GM21576 (cell line): ENCODE measurements at regions not wholly inside any gene's neighbourhood (a gene's known extent, or its start where the extent isn't known, plus 50 kb on each side); places are given as distances from the start of the nearest gene placed in this dataset.

Source experiments
- ATAC-seq: cut with Tn5 transposase; IDR thresholded peaks from one replicate; pipeline ENCODE4 v1.9.1; 2021; ENCODE audit warnings: mild to moderate bottlenecking, moderate library complexity; ENCODE audit not compliant: unreplicated experiment

DNA sequence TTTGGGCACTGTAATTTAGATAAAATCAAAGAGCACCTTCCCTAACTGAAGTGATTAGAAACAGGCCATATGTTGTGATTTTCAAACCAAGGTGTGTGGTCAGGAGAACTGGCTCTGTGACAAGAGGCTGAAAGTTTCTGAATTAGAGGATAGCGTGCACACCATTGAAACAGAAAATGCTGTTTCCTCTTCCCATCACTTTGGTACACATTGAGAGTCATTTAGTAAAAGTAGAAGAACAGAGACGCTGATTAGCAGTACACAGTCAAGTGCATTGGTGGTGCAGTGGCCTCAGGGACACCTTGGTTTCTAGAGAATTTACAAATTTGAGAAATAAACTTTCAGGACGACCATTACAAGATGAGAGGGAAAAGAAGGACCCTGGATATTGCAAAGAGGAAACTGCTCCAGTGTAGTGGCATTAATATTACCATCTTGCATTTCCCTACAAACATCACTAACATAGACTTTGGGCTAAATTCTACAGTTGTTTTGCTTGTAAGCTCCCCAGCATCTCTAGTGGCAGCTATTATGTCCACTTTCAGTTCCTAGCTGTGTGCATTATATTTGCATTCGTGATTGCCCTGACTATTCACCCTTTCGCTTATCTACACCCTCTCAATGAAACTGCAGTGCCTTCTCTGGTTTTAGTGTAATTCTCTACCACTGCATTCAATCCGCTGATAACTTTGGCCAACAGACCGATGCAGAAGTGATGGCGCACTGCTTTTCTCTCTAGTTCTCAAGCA lies 728.1 kb upstream of the GRM7 start:
- ATAC-seq = no peak

DNA sequence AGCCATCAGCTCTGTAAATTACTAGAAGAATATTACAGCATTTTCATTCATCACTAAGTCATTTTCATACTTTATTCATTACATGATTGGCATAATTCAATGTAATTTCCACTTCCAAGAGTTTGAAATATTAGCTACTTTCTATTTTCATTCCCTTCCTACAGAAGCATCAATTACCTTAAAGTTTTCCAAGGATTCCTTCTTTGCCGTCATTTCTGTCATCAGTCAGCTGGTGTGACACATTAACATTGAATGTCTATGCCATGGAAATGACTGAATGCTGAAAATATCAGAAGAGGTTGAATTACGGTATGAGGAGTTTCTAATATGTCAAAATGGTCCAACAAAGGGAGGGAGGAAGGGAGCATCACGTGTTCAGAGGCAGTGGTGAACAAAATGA lies 718.2 kb upstream of the GRM7 start:
- no peak for ATAC-seq

DNA sequence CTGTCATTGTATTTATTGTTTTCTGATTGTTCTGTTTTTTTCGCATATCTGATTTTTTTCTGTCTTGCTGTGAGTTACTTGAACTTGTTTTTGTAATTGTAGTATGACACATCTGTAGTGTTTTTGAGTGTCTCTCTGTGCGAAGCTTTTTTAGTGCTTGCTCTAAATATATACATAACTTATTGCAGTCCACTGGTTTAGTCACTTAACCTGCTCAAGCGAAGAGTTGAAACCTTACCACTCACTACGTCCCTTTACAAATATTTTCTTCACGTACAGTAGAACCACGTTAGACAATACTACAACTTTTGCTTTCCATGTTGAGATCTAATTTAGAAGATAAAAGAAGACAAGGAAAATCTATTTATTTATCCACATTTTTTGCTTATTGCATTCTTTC lies 713.0 kb upstream of the GRM7 start:
- ATAC-seq = no peak

DNA sequence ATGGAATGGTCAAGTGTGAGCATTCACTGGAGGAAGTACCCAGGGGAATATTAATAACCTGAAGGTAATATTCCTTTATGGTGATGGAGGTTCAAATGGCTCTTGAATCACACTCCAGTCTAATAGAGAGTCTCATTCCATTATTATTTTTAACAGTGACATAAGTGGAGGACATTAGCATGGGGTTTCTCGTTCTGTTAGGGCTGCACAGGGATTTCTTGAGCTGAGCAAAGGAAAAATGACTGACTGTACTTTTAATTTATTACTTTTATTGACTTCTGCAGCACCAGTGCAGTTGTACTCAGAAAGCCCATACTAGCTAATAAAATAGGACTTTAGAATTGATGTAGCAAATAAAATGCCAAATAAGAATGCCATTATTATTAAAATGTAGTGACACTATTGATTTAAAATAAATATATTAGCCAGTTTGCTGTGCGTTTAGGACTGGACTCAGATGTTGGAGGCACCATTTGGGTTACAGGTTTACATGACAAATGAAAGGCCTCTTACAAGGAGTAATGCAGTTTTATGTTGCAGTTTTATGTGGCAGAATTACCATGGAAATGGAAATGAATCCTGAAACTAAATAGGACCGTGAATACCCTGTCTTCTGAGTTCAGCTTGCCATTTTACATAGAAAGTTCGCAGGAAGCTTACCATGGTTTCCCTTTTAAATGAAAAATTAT lies 705.1 kb upstream of the GRM7 start:
- ATAC-seq = no peak

DNA sequence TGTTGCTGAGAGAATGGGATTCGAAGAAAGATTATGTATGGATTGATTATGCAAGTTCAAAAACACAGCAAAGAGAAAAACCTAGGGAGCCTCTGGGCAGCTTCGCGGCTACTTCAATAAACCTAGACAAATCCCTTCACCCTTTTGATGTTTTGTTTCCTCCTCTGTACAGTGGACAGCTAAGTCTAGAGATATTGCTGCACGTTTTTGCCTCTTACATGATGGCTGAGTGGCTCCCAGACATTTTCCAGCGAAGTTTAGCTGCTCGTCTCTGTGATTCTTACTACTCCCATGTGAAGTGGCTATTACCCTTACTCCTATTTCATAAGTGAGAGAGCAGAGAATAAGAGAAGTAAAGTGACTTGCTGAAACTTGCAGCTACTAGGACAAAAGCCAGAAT lies 695.0 kb upstream of the GRM7 start:
- no peak for ATAC-seq

DNA sequence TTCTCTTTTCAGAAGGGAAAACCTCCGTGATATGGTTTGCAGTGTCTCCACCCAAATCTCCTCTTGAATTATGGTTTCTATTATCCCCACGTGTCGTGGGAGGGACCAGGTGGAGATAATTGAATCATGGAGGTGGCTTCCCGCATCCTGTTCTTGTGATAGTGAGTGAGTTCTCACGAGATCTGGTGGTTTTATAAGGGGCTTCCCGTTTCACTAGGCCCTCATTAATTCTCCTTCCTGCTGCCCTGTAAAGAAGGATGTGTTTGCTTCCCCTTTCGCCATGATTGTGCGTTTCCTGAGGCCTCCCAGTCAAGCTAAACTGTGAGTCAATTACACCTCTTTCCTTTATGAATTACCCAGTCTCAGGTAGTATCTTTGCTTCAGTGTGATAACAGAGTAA lies 692.7 kb upstream of the GRM7 start:
- ATAC-seq = no peak

DNA sequence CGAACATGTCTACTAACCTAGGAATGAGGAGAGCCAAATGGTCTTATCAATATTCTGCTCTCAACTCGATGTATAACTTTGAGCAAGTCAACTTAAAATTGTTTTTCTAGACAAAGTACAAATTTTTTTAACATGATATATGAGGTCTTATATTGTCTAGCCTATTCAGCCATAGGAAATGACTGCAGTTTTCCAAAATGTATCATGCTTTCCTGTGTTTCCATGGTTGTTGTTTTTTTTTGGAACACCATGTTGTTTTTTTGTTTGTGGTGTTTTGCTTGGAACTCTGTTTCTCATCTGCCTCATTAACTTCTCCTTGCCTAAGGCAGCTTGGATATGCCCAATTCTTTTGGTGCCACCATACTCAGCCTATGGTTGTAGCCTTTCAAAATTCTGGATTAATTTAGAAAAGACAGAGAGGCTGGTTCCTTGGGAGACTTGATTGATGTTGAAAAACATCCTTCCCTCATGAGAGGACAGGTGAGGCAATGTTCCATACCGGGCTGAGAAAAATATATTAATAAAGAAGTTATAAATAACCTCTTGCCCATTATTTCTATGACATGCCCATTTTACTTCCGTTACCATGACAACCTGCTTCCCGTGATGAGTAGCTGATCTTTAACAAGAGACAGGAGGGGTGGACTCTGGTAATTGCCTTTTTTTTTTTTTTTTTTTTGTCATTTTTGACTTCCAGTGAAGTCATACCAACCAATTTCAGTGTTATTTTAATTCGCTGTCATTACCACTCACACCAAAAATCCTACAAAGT lies 687.9 kb upstream of the GRM7 start:
- no peak for ATAC-seq

DNA sequence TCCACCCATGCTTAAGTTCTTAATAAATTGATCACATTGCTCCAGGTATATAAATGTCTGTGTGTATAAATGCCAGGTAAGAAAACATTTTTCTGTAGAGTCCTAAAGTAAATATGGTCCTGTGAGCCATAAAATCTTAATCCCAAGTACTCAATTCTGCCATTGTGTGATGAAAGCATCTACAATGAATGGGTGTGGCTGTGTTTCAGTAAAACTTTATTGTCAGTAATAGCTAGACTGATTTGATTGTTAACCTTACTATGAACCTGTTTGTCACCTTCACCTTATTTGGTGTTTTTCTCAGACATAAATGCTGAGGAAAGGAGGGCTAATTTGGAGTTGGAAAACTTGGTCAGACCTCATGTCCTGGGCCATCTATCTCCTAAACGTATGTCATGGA lies 683.5 kb upstream of the GRM7 start:
- no peak for ATAC-seq

DNA sequence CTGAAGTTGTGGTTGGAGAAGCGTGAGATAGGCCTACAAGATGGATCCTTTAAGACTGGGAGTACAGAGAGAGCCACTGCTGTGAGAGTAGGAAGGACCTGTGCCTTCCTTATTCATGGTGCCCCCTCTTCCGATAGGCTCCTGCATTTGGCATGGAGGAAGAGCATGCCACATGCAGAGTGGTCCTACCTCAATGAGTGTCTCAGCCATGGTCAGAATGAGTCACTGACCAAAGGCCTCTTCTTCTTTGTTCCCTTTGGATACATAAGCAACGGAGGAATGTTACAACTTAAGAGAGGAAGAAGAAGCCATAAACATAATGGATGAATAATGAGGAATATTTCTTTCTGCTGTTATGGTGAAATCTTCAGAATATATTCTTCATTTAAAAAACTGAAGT lies 681.2 kb upstream of the GRM7 start:
- no peak for ATAC-seq

DNA sequence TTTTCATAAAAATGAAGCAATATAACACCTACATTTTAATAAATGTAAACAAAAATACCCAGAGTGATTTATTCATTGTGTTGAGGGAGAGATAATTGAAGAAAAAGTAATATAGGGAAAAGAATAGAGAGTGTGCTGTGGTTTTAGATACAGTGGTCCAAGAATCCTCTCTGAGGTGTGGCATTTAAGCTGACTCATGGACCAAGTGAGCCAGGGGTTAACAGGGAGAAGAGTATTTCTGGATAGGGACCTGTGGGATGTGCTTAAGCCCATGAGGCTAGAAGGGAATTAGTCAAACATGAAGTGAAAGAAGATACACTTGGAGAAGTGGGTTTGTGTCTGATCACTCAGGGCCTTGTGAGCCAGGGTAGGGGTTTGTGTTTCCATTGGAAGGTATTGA lies 680.7 kb upstream of the GRM7 start:
- ATAC-seq = no peak

DNA sequence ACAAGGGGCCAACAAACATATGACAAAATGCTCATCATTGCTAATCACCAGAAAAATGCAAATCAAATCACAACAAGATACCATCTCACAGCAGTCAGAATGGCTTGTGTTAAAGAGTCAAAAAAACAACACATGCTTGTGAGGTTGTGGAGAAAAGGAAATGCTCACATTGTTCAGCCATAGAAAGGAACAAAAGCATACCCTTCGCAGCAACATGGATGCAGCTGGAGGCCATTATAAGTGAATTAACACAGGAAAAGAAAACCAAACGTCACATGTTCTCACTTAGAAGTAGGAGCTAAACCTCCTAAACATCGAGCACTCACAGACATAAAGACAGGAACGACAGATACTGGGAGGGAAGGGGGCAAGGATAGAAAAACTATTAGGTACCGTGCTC lies 678.4 kb upstream of the GRM7 start:
- ATAC-seq = no peak

DNA sequence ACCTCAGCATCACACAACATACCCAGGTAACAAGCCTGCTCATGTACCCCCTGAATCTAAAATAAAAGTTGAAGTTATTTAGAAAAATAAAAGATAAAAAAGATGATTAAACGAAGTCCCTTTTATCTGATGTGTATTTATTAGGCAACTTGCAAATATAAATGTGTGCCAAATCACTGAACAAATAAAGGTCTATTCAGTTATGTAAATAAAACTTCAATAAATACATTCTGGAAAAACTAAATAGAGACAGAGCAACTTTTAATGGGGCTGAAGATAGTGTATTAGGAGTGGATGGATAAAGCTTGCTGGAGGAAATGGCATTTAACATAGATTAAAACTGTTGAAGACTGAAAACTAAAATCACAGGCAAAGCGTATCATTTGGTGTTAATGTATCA lies 678.0 kb upstream of the GRM7 start:
- ATAC-seq = no peak

DNA sequence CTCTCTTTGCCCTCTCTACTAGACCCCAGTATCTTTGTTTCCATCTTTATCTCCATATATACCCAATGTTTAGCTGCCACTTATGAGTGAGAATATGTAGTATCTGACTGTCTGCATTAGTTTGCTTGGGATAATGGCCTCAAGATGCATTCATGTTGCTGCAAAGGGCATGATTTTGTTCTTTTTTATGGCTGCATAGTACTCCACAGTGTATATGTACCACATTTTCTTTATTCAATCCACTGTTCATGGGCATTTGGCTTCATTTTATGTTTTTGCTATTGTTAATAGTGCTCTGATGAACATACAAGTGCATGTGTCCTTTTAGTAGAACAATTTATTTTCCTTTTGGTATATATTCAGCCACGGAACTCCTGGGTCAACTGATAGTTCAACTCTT lies 671.5 kb upstream of the GRM7 start:
- ATAC-seq = no peak

DNA sequence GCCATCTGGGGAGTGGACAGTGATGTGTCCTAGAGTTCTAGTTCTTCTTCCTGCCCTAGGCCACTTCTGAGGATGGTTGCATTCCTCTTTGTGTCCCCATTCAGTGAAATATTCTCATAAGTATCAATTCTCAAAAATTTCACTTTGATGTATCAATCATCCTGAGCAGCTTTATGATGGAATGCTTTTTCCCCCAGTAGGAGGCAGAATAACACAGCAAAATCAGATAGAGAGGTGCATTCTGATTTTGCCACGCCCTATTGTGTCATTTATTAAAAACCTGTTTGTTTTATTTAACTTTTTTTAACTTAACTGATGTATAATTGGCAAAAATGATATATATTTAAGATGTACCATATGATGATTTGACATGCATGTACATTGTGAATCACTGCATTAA lies 656.0 kb upstream of the GRM7 start:
- no peak for ATAC-seq

DNA sequence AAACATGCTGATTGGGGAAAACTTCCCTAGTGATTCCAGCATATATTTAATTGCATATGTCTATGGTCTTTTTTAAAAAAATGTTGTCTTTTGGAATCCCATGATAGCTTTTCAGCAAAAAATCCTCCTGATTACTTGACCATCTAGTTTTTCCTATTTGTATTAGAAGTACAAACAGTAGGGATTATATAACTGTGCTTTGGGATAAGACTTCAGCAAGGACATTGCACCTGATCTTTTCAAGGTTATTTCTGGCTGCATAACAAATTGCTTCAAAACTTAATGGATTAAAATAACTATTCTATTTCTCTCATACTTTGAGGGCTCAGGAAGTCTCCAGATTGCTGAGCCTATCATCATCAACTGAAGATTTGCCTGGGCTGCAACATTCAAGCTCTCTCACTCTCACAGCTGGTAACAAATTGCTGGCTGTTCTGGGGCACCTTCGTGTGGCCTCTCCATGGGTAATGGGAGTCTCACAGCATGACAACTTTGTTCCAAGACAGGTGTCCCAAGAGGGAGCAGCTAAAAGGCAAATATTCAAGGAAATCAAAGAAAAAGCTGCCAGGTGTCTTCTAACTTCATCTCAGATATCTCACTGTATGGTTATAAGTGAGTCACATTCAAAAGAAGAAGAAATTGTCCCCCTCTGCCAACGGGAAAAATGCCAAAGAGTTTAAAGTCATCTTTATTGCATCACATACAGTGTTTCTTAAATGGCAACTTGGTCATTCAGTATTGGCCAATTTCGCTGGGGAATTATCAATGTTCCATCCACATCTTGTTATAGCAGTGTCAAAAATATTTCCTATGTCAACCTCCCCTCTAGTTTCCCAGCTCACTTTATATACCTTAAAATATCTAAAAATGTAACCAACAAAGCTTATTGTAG lies 644.5 kb upstream of the GRM7 start:
- no peak for ATAC-seq

DNA sequence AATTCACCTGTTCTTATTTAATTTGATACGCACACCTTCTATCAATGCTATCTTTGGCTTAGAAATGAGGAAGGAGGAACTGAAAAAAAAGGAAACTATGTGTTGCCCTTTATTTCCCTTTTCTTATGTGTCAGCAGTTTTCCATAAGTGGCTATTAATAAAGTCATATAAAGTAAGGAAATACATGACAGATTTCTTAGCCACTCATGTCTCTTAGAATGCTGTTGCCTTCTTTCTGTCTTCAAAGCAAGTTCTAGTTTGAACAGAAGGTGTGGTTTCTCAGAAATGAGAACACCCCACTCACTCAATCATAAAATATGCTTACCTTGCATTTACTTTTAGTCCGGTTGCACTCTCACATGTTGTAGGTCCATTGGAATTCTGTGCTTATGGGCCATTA lies 640.5 kb upstream of the GRM7 start:
- no peak for ATAC-seq

DNA sequence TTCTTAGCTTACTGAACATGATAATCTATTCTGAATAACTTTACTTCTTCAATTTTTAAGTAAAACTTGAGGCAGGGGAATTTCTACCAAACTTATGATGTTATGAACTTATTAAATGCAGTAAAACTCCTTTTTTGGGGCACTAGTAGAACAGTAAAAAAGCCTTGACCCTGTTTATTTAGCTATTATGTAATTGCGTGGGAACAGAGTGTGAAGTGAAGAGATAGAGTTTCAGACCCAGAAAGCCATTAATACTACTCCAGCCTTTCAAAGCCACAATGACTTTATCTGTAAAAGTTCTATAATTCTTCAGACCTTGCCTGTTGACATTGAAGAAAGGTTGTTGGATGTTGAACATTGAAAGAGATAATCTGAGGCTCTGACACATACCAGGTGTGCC lies 638.8 kb upstream of the GRM7 start:
- ATAC-seq = no peak

DNA sequence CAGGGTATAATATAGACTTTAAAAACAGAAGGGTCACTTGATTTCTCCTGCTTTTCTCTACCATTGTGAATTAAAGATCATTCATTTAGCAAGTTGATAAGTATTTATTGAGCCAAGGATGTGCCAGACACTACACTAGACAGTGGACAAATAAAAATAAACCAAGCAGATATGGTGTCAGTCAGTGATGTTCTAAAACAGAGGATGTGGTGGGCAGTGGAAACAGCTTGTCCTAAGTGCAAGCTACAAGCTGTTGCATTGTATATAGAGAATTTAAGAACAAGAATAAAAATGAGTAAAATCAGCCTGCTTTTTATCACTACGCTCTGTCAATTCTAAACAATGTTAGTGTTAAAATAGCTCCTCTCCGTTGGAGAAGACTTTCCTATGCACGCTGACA lies 637.3 kb upstream of the GRM7 start:
- ATAC-seq = no peak

DNA sequence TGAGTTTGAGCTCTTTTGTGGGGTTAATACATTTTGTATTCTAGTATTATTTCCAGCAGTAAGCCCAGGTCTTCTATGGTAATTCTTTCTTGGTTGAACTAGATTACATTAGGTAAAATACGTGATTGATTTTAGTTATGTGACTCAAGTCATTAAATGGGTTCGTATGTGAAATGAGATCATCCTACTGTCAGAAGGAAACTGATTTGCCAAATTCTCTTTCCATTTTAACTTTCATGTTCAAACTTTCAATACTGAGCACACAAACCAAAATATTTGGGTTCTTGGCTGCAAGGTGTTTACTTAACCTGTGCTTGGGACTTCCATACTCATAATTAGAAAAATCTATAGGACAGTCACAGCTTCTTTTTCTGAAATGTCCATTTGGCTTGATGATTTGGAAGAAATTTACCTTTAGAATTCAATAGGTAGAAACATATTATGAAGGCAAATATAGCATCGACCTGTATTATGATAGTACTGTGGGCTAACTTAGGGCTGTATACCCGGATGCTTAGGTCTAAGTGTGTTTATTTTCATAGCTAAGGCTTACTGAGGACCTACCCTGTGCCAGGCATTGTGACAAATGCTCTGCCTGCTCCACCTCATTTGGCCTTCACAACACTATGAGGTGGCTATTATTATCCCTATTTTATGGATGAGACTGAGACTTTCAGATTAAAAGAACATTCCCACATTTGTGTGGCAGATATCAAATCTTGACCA lies 631.8 kb upstream of the GRM7 start:
- ATAC-seq = peak; percentile 30

DNA sequence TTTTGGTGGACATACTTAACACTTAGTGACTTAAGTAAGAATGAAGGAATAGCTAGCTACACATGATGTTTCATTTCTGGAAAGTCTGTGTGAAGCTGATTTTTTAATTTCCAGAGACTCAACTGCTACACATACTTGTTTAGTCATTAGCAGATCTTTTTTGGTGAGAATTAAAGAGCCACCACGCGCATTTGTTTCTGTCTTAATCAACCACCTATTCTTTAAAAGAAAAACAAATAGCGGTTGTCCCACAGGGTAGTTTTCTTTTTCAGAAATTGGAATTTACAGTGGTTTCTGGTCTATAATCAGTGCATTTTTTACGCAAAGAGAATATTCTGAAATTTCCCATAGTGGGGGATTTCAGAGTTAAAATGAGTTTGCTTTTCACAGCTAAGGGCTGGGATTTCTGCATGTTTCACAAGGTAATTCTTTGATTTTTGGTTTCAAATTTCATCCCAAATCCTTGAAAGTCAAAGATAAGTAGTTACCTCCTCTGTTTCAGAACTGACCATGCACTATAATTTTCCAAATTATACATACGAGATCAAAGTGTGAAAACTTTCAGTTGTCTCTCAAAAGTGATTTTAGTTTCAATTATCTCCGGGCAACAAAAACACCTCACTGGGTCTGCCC lies 631.0 kb upstream of the GRM7 start:
- peak; percentile 38 for ATAC-seq
